IPS-20b (cell line): ENCODE measurements at regions not wholly inside any gene's neighbourhood (a gene's known extent, or its start where the extent isn't known, plus 50 kb on each side); places are given as distances from the start of the nearest gene placed in this dataset.
A peak's percentile ranks its signal among the peaks of the same experiment; 100 is the strongest.

ENCODE experiments used
- H3K27ac ChIP-seq: one replicate; pipeline ENCODE4 v1.5.1; 2013; ENCODE audit warnings: low read length
- H3K27me3 ChIP-seq: 2 replicates; pipeline ENCODE4 v1.6.1; 2013; ENCODE audit warnings: mild to moderate bottlenecking, low read length, inconsistent platforms; ENCODE audit not compliant: insufficient read depth
- H3K36me3 ChIP-seq: 2 replicates; pipeline ENCODE4 v1.6.1; 2013; ENCODE audit warnings: low read depth, mild to moderate bottlenecking, inconsistent platforms, low read length, moderate library complexity; ENCODE audit not compliant: insufficient read depth
- H3K4me1 ChIP-seq: 2 replicates; pipeline ENCODE4 v1.6.1; 2013; ENCODE audit warnings: mild to moderate bottlenecking, control low read depth, inconsistent platforms, low read length, moderate library complexity; ENCODE audit not compliant: insufficient read depth
- H3K4me3 ChIP-seq: 2 replicates; pipeline ENCODE4 v1.5.1; 2013; ENCODE audit warnings: mild to moderate bottlenecking, low read length, inconsistent platforms
- H3K9ac ChIP-seq: 2 replicates; pipeline ENCODE4 v1.6.1; 2013; ENCODE audit warnings: low read depth, mild to moderate bottlenecking, inconsistent platforms, low read length, moderate library complexity
- H3K9me3 ChIP-seq: 2 replicates; pipeline ENCODE4 v1.6.1; 2013; ENCODE audit warnings: mild to moderate bottlenecking, low read depth, low read length, inconsistent platforms; ENCODE audit not compliant: insufficient read depth

GRCh38 chr1:88284066-88284465, 400.0 kb upstream of the PKN2 start:
- no peak overlapping the region for H3K27ac ChIP-seq
- H3K9ac ChIP-seq = no peak overlapping the region
- no peaks in the 10 kb centered on the region for H3K4me1 ChIP-seq
- H3K4me3 ChIP-seq = no peak overlapping the region
- H3K36me3 ChIP-seq = no peaks in the 10 kb centered on the region
- no peaks in the 10 kb centered on the region for H3K27me3 ChIP-seq
- no peaks in the 10 kb centered on the region for H3K9me3 ChIP-seq

- no peaks in the 10 kb centered on the region for H3K27me3 ChIP-seq
- H3K9me3 ChIP-seq = no peaks in the 10 kb centered on the region
- H3K9ac ChIP-seq = no peak overlapping the region
- H3K4me1 ChIP-seq = no peaks in the 10 kb centered on the region
- no peaks in the 10 kb centered on the region for H3K36me3 ChIP-seq
- no peak overlapping the region for H3K27ac ChIP-seq
- H3K4me3 ChIP-seq = no peak overlapping the region
Observed at GRCh38 chr1:88284666-88285366, 399.3 kb upstream of the PKN2 start.

GRCh38 chr1:88286716-88287115, 397.4 kb upstream of the PKN2 start:
- Histone ChIP-seq H3K36me3 (no peaks in the 10 kb centered on the region), H3K4me3 (no peak overlapping the region), H3K27me3 (no peaks in the 10 kb centered on the region), H3K9me3 (no peaks in the 10 kb centered on the region), H3K27ac (no peak overlapping the region), H3K9ac (no peak overlapping the region), H3K4me1 (no peaks in the 10 kb centered on the region)

- Histone ChIP-seq H3K9me3 (no peaks in the 10 kb centered on the region), H3K4me1 (no peaks in the 10 kb centered on the region), H3K36me3 (no peaks in the 10 kb centered on the region), H3K9ac (no peak overlapping the region), H3K4me3 (no peak overlapping the region), H3K27ac (no peak overlapping the region), H3K27me3 (no peaks in the 10 kb centered on the region)
Observed at GRCh38 chr1:88288571-88288970, 395.5 kb upstream of the PKN2 start.

GRCh38 chr1:88289401-88290102, 394.5 kb upstream of the PKN2 start:
- H3K4me3 ChIP-seq = no peak overlapping the region
- H3K27ac ChIP-seq = no peak overlapping the region
- no peaks in the 10 kb centered on the region for H3K27me3 ChIP-seq
- no peaks in the 10 kb centered on the region for H3K36me3 ChIP-seq
- no peak overlapping the region for H3K9ac ChIP-seq
- H3K9me3 ChIP-seq = no peaks in the 10 kb centered on the region
- no peaks in the 10 kb centered on the region for H3K4me1 ChIP-seq

GRCh38 chr1:88291611-88292354, 392.3 kb upstream of the PKN2 start:
- Histone ChIP-seq H3K27ac (no peak overlapping the region), H3K4me1 (peaks cover 8% of the 10 kb centered on the region; the same call in 1 of the 2 replicates), H3K9me3 (no peaks in the 10 kb centered on the region), H3K4me3 (no peak overlapping the region), H3K27me3 (no peaks in the 10 kb centered on the region), H3K36me3 (no peaks in the 10 kb centered on the region), H3K9ac (no peak overlapping the region)

GRCh38 chr1:88293691-88294190, 390.3 kb upstream of the PKN2 start:
- Histone ChIP-seq H3K27me3 (no peaks in the 10 kb centered on the region), H3K36me3 (no peaks in the 10 kb centered on the region), H3K4me1 (peaks cover 21% of the 10 kb centered on the region; the same call in 1 of the 2 replicates), H3K9ac (no peak overlapping the region), H3K27ac (no peak overlapping the region), H3K4me3 (no peak overlapping the region), H3K9me3 (no peaks in the 10 kb centered on the region)

GRCh38 chr1:88296227-88296626, 387.8 kb upstream of the PKN2 start:
- no peaks in the 10 kb centered on the region for H3K9me3 ChIP-seq
- H3K4me3 ChIP-seq = peak overlapping the region; percentile 37; the same call in 1 of the 2 replicates
- H3K27me3 ChIP-seq = no peaks in the 10 kb centered on the region
- H3K4me1 ChIP-seq = peaks cover 21% of the 10 kb centered on the region; the same call in 1 of the 2 replicates
- H3K27ac ChIP-seq = peak overlapping the region; percentile 25
- H3K36me3 ChIP-seq = no peaks in the 10 kb centered on the region
- H3K9ac ChIP-seq = no peak overlapping the region

GRCh38 chr1:88296642-88297041, 387.4 kb upstream of the PKN2 start:
- Histone ChIP-seq H3K9me3 (no peaks in the 10 kb centered on the region), H3K27ac (peak overlapping the region; percentile 25), H3K9ac (no peak overlapping the region), H3K36me3 (no peaks in the 10 kb centered on the region), H3K4me3 (peak overlapping the region; percentile 37; the same call in 1 of the 2 replicates), H3K27me3 (no peaks in the 10 kb centered on the region), H3K4me1 (peaks cover 21% of the 10 kb centered on the region; the same call in 1 of the 2 replicates)

- no peak overlapping the region for H3K27ac ChIP-seq
Observed at GRCh38 chr1:88298506-88298905, 385.6 kb upstream of the PKN2 start.

GRCh38 chr1:88300752-88301263, 383.3 kb upstream of the PKN2 start:
- no peaks in the 10 kb centered on the region for H3K36me3 ChIP-seq
- no peak overlapping the region for H3K9ac ChIP-seq
- H3K27ac ChIP-seq = no peak overlapping the region
- H3K4me3 ChIP-seq = no peak overlapping the region
- H3K27me3 ChIP-seq = no peaks in the 10 kb centered on the region
- H3K9me3 ChIP-seq = no peaks in the 10 kb centered on the region
- peaks cover 24% of the 10 kb centered on the region; the same call in 1 of the 2 replicates for H3K4me1 ChIP-seq

More at GRCh38 chr1:88298506-88298905, 385.6 kb upstream of the PKN2 start:
- Histone ChIP-seq H3K4me1 (peaks cover 24% of the 10 kb centered on the region; the same call in 1 of the 2 replicates), H3K27me3 (no peaks in the 10 kb centered on the region), H3K4me3 (no peak overlapping the region), H3K36me3 (no peaks in the 10 kb centered on the region), H3K9me3 (no peaks in the 10 kb centered on the region), H3K9ac (no peak overlapping the region)
